Endothelial cell of umbilical vein (primary cell): ENCODE measurements at regions not wholly inside any gene's neighbourhood (a gene's known extent, or its start where the extent isn't known, plus 50 kb on each side); places are given as distances from the start of the nearest gene placed in this dataset.

Experiments
- BruUV-seq: library from RNA; stranded (reverse); fragments of 400-500 nt; replicated peaks from 2 replicates; lab custom pipeline; 2021; lab: Mats Ljungman, UMichigan
- CTCF ChIA-PET: fragments of 300-600, 350-600 bp; sonication (Branson Sonifier 250); formaldehyde crosslinking; loops from one replicate; lab custom pipeline; 2021; ENCODE audit warnings: antibody characterized with exemption, inconsistent platforms; lab: Charles Lee
- POLR2A ChIA-PET: fragments of 300-600, 350-600 bp; sonication (Branson Sonifier 250); formaldehyde crosslinking; loops from one replicate; lab custom pipeline; 2021; ENCODE audit warnings: antibody characterized with exemption, inconsistent platforms; lab: Charles Lee
- DNase-seq: peaks from one replicate; pipeline ENCODE4 v3.0.0-alpha.2; 2011; ENCODE audit warnings: low read depth, low spot score
- FAIRE-seq: peaks from 2 replicates; lab custom pipeline; 2011; peaks lifted over from hg19 to GRCh38; lab: Jason Lieb, UNC
- H2AFZ ChIP-seq: 2 replicates; pipeline ENCODE4 v1.6.0; 2012; ENCODE audit warnings: low read depth, low read length, control low read depth, inconsistent platforms
- H3K27ac ChIP-seq: 2 replicates; pipeline ENCODE4 v1.5.1; 2011; ENCODE audit warnings: low read depth, mild to moderate bottlenecking, control low read depth, low read length, moderate library complexity; ENCODE audit not compliant: insufficient read depth
- H3K27me3 ChIP-seq, 2 experiments: 2 replicates each; pipeline versions ENCODE4 v1.6.0 to v1.6.1; 2011; ENCODE audit warnings: low read length in 2 of 2, mixed read lengths in 1 of 2; ENCODE audit not compliant: control insufficient read depth in 2 of 2, insufficient read depth in 2 of 2
- H3K36me3 ChIP-seq, 2 experiments: 2 replicates in 1 of 2; 3 replicates in 1 of 2; pipeline ENCODE4 v1.5.1; 2011; ENCODE audit warnings: low read length in 2 of 2, mild to moderate bottlenecking in 1 of 2, moderate library complexity in 1 of 2; ENCODE audit not compliant: control insufficient read depth in 2 of 2, insufficient read depth in 2 of 2; ENCODE audit errors: extremely low read depth in 1 of 2
- H3K4me1 ChIP-seq: 3 replicates; pipeline ENCODE4 v1.5.1; 2011; ENCODE audit warnings: mild to moderate bottlenecking, low read length; ENCODE audit not compliant: control insufficient read depth, insufficient read depth; ENCODE audit errors: extremely low read depth
- H3K4me2 ChIP-seq: 2 replicates; pipeline ENCODE4 v1.6.1; 2011; ENCODE audit warnings: low read length, control low read depth, mixed read lengths; ENCODE audit not compliant: insufficient read depth
- H3K4me3 ChIP-seq, 3 experiments: fragments of 200-600 bp in 1 of 3; sonication (generic), shearing (Covaris generic) in 1 of 3; replicated peaks in 1 of 3; 2 replicates each; pipeline ENCODE4 v1.5.1; 2011 to 2016; ENCODE audit warnings: control low read depth in 3 of 3, low read length in 3 of 3, mild to moderate bottlenecking in 2 of 3, inconsistent platforms in 1 of 3, low read depth in 1 of 3, moderate library complexity in 1 of 3; ENCODE audit not compliant: insufficient read depth in 1 of 3
- H3K79me2 ChIP-seq: 2 replicates; pipeline ENCODE4 v1.6.0; 2012; ENCODE audit warnings: low read length, inconsistent platforms; ENCODE audit not compliant: control insufficient read depth, insufficient read depth
- H3K9ac ChIP-seq: replicated peaks from 2 replicates; pipeline ENCODE3; 2011; ENCODE audit warnings: low read length, control low read depth; ENCODE audit not compliant: insufficient read depth; ENCODE audit errors: extremely low read depth
- H3K9me1 ChIP-seq: replicated peaks from 3 replicates; pipeline ENCODE4 v1.6.0; 2011; ENCODE audit warnings: mild to moderate bottlenecking, low read length; ENCODE audit not compliant: control insufficient read depth, insufficient read depth; ENCODE audit errors: extremely low read depth
- H3K9me3 ChIP-seq: replicated peaks from 2 replicates; pipeline ENCODE4 v1.5.1; 2012; ENCODE audit warnings: low read length, inconsistent platforms; ENCODE audit not compliant: control insufficient read depth, insufficient read depth
- H4K20me1 ChIP-seq: replicated peaks from 2 replicates; pipeline ENCODE3; 2011; ENCODE audit warnings: mild to moderate bottlenecking, low read length; ENCODE audit not compliant: control insufficient read depth, insufficient read depth; ENCODE audit errors: extremely low read depth
- CTCF ChIP-seq, 2 donors: IDR thresholded peaks; 1 replicate in 1 of 2; 2 replicates in 1 of 2; pipeline ENCODE4 v1.5.1; 2011; ENCODE audit warnings: low read length in 2 of 2, mild to moderate bottlenecking in 2 of 2, moderate library complexity in 2 of 2, control low read depth in 1 of 2, inconsistent platforms in 1 of 2, low read depth in 1 of 2; ENCODE audit not compliant: insufficient read depth in 1 of 2; ENCODE audit errors: extremely low read depth in 1 of 2
- EZH2 ChIP-seq: IDR thresholded peaks from 2 replicates; pipeline ENCODE4 v1.6.1; 2012; ENCODE audit warnings: borderline replicate concordance, low read depth, mild to moderate bottlenecking, moderate library complexity, low read length, inconsistent platforms; ENCODE audit not compliant: severe bottlenecking
- FOS ChIP-seq: IDR thresholded peaks from 2 replicates; pipeline ENCODE4 v1.6.1; 2011; ENCODE audit warnings: mild to moderate bottlenecking, low read length, moderate library complexity, borderline replicate concordance; ENCODE audit not compliant: insufficient read depth
- GATA2 ChIP-seq: IDR thresholded peaks from 2 replicates; pipeline ENCODE4 v1.7.0; 2011; ENCODE audit warnings: low read depth, mild to moderate bottlenecking, moderate library complexity, mixed read lengths, low read length; ENCODE audit not compliant: insufficient read length, insufficient read depth
- JUN ChIP-seq: IDR thresholded peaks from 2 replicates; pipeline ENCODE4 v1.6.1; 2011; ENCODE audit warnings: borderline replicate concordance, low read depth; ENCODE audit not compliant: insufficient read length, insufficient read depth
- MAX ChIP-seq: IDR thresholded peaks from 2 replicates; pipeline ENCODE4 v1.6.1; 2011; ENCODE audit not compliant: insufficient read depth, insufficient read length
- MYC ChIP-seq: IDR thresholded peaks from one replicate; pipeline ENCODE4 v1.6.1; 2011; ENCODE audit warnings: mild to moderate bottlenecking, low read depth, low read length
- POLR2A ChIP-seq: IDR thresholded peaks from 2 replicates; pipeline ENCODE4 v1.6.1; 2012; ENCODE audit warnings: low read depth, mild to moderate bottlenecking, control low read depth, low read length
- POLR2AphosphoS5 ChIP-seq: IDR thresholded peaks from 2 replicates; pipeline ENCODE4 v1.6.1; 2012; ENCODE audit warnings: low read depth, mild to moderate bottlenecking, control low read depth, low read length, moderate library complexity; ENCODE audit not compliant: insufficient read depth
- dilution Hi-C: fragments of 300-500 bp; cut with MboI; formaldehyde crosslinking; loops from one replicate; pipeline ENCODE4 v1.15.0; 2019; ENCODE audit warnings: low sequenced_read_pairs; ENCODE audit not compliant: extremely low pct_ligation_motif_present
- intact Hi-C: fragments of 100-400 bp; cut with micrococcal nuclease; formaldehyde crosslinking; loops from one replicate; pipeline ENCODE4 v1.10.0; 2022

DNA sequence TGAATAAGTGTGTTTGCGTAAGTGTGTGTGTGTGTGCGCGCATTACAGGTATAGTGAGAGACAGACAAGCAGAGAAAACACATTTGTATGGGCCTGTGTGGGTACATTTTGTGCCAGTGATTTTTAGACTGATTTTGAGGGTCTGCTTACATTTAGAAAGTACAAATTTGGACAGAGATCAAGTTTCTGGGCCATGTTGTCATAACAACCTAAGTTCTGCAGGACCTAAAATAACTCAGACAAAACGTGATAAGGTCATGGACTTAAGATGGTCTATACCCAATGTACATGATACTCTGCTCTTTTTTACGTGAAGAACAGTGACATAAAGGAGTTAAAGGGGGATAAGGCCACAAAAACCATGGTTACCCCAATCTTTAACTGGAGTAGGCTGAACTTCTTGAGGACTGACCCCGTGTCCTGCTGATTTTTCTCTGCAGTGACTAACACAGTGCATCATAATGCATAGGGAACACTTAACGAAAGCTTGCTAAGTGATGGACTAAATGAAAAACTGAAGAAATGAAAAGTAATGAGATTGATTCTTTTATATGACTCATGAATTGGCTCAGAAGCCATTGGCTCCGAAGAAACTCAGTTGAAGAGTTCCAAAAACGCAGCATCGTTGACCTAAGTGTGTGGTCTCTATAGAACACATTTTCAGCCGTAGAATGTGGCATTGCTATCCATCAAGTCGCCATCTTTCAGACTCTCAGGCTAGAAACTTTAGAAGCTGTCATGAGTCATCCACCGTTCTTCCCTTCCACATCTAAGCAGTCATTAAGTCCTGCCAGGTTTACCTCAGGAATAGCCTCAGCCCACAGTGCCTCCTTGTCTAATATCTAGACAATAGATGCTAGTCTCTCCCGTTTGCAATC, 61.6 kb upstream of the NCOA1 start:
- H3K4me1 ChIP-seq: no peaks in the 10 kb centered on the region
- no peak overlapping the region for H3K4me3 ChIP-seq
- intact Hi-C loops (no loop called here), dilution Hi-C loops (no loop called here)
- POLR2A ChIA-PET: no interaction called here
- no peaks in the 10 kb centered on the region for H3K79me2 ChIP-seq
- no TSS peak for BruUV-seq
- FAIRE-seq: no peak
- H3K9me3 ChIP-seq: no peaks in the 10 kb centered on the region
- CTCF ChIA-PET: no interaction called here
- no peaks in the 10 kb centered on the region for H3K36me3 ChIP-seq
- no peak overlapping the region for H3K9ac ChIP-seq
- peaks cover 0 to 9% of the 10 kb centered on the region in 2 experiments for H3K27me3 ChIP-seq
- H3K27ac ChIP-seq: no peak overlapping the region
- H3K4me2 ChIP-seq: no peak overlapping the region
- TF ChIP-seq FOS (no peak), POLR2A (no peak), MYC (no peak), GATA2 (no peak), JUN (no peak)
- H2AFZ ChIP-seq: no peak overlapping the region
- no peaks in the 10 kb centered on the region for H3K9me1 ChIP-seq
- no peaks in the 10 kb centered on the region for H4K20me1 ChIP-seq
- DNase-seq: no peak

DNA sequence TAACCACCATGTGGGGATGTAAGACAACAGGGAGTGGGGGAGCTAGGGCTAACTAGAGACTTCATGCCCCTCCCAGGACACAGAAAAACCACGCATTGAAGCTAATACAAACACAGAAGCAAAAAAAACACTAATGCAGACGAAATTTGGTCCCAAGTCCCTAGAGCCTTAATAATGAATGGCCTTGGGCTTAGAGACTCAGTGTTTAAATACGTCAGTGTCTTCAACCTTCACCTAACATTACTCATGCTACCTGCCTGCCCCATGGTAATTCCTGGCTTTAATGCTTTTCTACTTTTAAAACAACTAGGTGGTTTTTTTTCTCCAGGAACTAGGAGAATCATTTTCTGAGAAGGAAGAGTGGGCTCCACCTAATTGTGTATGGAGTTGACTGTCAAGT, 64.1 kb upstream of the ITSN2 start:
- Histone ChIP-seq H3K4me1 (no peaks in the 10 kb centered on the region), H3K9me1 (no peaks in the 10 kb centered on the region), H3K79me2 (no peaks in the 10 kb centered on the region), H3K27ac (no peak overlapping the region), H3K4me3 (no peak overlapping the region), H4K20me1 (no peaks in the 10 kb centered on the region), H3K9ac (no peak overlapping the region), H2AFZ (no peak overlapping the region), H3K36me3 (no peaks in the 10 kb centered on the region), H3K27me3 (peaks cover 3 to 7% of the 10 kb centered on the region in 2 experiments), H3K9me3 (no peaks in the 10 kb centered on the region), H3K4me2 (no peak overlapping the region)
- TF ChIP-seq MAX (no peak), FOS (no peak), JUN (no peak), POLR2A (no peak), MYC (no peak), POLR2AphosphoS5 (no peak), EZH2 (no peak), GATA2 (no peak), CTCF (IDR thresholded peaks at IDR 0.05; ENCODE audit: extremely low read depth in 1 of 2, insufficient read depth in 1 of 2, low read depth in 1 of 2, low read length in 2 of 2) (no peak)
- DNase-seq (no peak), FAIRE-seq (no peak)
- BruUV-seq: no TSS peak
- POLR2A ChIA-PET: no interaction called here
- intact Hi-C loops (no loop called here), dilution Hi-C loops (no loop called here)
- CTCF ChIA-PET: interaction anchor here (4.6 to 10.4 kb wide), 2 partner anchors 14 to 403 kb away, joined by 30 to 173 read pairs; no protein-coding TSS in a partner anchor
